HG03457 (cell line): ENCODE measurements at regions not wholly inside any gene's neighbourhood (a gene's known extent, or its start where the extent isn't known, plus 50 kb on each side); places are given as distances from the start of the nearest gene placed in this dataset.
"Not testable (repeated sequence)": the region's sequence is repeated elsewhere in the genome, so short reads cannot be mapped to it uniquely, and the experiment has no call there.

Source experiments
- ATAC-seq: cut with Tn5 transposase; IDR thresholded peaks from one replicate; pipeline ENCODE4 v1.9.1; 2021; ENCODE audit warnings: moderate number of reproducible peaks; ENCODE audit not compliant: unreplicated experiment

- ATAC-seq, result not testable (repeated sequence)
These were observed 211.5 kb downstream of the BANP start for GRCh38 chr16:88162778-88163177.

GRCh38 chr16:88164196-88165039, 213.2 kb downstream of the BANP start:
- not testable (repeated sequence) for ATAC-seq

- not testable (repeated sequence) for ATAC-seq
These were observed 213.9 kb downstream of the BANP start for GRCh38 chr16:88165040-88165544.

GRCh38 chr16:88165683-88166082, 214.4 kb downstream of the BANP start:
- ATAC-seq, result not testable (repeated sequence)

- ATAC-seq, result not testable (repeated sequence)
These were observed 215.1 kb downstream of the BANP start for GRCh38 chr16:88166209-88166773.

- ATAC-seq, result not testable (repeated sequence)
These were observed 214.8 kb upstream of the ZNF469 start for GRCh38 chr16:88167798-88168556.

GRCh38 chr16:88168557-88168949, 214.2 kb upstream of the ZNF469 start:
- ATAC-seq, result not testable (repeated sequence)

GRCh38 chr16:88169136-88169830, 213.5 kb upstream of the ZNF469 start:
- ATAC-seq, result not testable (repeated sequence)

GRCh38 chr16:88169831-88170165, 213.0 kb upstream of the ZNF469 start:
- ATAC-seq, result not testable (repeated sequence)

GRCh38 chr16:88170528-88170991, 212.2 kb upstream of the ZNF469 start:
- no peak for ATAC-seq

GRCh38 chr16:88171126-88171525, 211.6 kb upstream of the ZNF469 start:
- not testable (repeated sequence) for ATAC-seq

- ATAC-seq, result not testable (repeated sequence)
These were observed 206.6 kb upstream of the ZNF469 start for GRCh38 chr16:88176184-88176583.

GRCh38 chr16:88176591-88177180, 206.1 kb upstream of the ZNF469 start:
- not testable (repeated sequence) for ATAC-seq

GRCh38 chr16:88178251-88178650, 204.5 kb upstream of the ZNF469 start:
- ATAC-seq, result not testable (repeated sequence)

- not testable (repeated sequence) for ATAC-seq
These were observed 203.9 kb upstream of the ZNF469 start for GRCh38 chr16:88178896-88179295.

GRCh38 chr16:88182967-88183881, 199.5 kb upstream of the ZNF469 start:
- ATAC-seq, result not testable (repeated sequence)

GRCh38 chr16:88184053-88184452, 198.7 kb upstream of the ZNF469 start:
- not testable (repeated sequence) for ATAC-seq

GRCh38 chr16:88184566-88185355, 198.0 kb upstream of the ZNF469 start:
- not testable (repeated sequence) for ATAC-seq
